ENCODE measurements at regions not wholly inside any gene's neighbourhood (a gene's known extent, or its start where the extent isn't known, plus 50 kb on each side); places are given as distances from the start of the nearest gene placed in this dataset.

DNA sequence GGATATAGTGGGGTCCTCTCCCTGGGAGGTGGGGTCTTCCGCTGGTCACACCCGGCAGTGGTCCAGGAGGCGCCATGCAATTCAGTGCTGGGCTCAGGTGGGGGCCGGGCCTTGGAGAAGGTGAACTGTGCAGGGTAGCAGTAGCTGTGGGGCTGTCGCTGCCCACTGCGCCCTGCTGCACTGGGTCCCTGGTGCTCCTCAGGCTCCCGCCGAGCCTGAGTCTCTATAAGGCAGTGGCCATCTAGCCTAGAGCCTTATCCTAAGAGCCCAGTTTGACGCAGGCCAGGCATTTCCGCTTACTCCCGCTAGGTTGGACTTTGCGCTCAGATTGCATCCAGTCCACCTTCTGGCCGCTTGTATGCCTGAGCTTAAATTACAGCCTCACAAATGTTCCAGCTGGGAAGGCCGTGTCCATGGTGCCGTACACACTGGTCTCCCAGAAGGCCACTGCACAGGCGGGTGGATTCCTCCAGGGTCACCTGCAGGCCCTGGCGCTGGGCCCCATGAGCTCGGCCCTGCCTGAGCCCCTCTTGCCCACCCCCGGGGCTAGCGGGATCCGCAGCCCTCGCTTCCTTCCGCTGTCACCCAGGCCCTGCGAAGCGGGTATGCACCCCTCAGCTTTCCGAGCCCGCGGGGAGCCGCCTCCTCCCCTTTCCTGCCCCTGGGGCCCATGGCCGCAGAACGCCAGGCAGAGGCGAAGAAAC, 1762.2 kb downstream of the TP53TG3F start:
- TF ChIP-seq, protein P1, sequence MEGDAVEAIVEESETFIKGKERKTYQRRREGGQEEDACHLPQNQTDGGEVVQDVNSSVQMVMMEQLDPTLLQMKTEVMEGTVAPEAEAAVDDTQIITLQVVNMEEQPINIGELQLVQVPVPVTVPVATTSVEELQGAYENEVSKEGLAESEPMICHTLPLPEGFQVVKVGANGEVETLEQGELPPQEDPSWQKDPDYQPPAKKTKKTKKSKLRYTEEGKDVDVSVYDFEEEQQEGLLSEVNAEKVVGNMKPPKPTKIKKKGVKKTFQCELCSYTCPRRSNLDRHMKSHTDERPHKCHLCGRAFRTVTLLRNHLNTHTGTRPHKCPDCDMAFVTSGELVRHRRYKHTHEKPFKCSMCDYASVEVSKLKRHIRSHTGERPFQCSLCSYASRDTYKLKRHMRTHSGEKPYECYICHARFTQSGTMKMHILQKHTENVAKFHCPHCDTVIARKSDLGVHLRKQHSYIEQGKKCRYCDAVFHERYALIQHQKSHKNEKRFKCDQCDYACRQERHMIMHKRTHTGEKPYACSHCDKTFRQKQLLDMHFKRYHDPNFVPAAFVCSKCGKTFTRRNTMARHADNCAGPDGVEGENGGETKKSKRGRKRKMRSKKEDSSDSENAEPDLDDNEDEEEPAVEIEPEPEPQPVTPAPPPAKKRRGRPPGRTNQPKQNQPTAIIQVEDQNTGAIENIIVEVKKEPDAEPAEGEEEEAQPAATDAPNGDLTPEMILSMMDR (conservative IDR thresholded peaks at IDR 0.05; ENCODE audit: low read depth): no peak
- H3K27ac ChIP-seq: no peak overlapping the region
- DNase-seq (ENCODE audit: low spot score): no peak
- ChIA-PET POLR2A (ENCODE audit: low non-redundant PET) (no interaction called here), CTCF (no interaction called here)

DNA sequence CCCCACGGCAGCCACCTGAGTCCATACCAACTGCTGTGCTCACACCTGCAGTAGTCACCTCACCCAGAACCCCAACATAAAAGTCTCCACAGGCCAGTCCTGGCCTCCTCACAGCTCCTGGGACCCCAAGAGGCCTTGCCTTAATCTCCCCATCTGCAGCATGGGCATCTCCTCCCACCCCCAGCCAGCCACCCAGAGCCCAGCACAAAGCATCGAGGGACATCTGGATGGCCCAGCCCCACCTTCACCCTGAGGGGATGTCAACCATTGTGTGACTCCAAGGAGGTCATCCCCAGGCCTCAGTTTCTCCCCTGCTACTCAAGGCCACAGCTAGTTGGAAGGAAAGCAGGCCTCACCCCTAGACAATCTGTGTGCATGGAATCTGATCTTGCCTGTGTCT, 1775.3 kb downstream of the TP53TG3F start:
- TF ChIP-seq, protein P1 (conservative IDR thresholded peaks at IDR 0.05; ENCODE audit: low read depth): no peak
- ChIA-PET POLR2A (ENCODE audit: low non-redundant PET) (no interaction called here), CTCF (no interaction called here)
- DNase-seq (ENCODE audit: low spot score): no peak
- H3K27ac ChIP-seq: no peak overlapping the region

DNA sequence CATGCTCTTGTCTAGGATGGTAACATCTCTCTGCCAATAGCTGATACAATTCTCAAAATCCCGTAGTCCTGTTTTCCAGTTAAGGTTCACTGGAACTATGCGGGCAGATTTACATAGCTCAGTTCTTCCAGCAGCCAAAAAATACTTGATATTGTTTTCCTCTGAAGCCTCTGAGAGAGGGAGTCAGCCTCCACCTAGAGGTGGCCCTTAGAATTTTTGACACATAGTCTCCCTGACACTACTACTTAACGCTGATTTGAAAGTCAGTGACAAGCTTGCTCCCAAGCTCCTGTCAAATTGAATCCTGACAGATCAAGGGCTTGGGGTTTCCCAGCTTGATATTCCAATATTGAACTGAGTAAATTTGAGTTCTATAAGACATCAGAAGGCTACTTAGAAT, 1780.1 kb downstream of the TP53TG3F start:
- ChIA-PET POLR2A (ENCODE audit: low non-redundant PET) (no interaction called here), CTCF (no interaction called here)
- TF ChIP-seq, protein P1 (conservative IDR thresholded peaks at IDR 0.05; ENCODE audit: low read depth): no peak
- DNase-seq (ENCODE audit: low spot score): no peak
- no peak overlapping the region for H3K27ac ChIP-seq

DNA sequence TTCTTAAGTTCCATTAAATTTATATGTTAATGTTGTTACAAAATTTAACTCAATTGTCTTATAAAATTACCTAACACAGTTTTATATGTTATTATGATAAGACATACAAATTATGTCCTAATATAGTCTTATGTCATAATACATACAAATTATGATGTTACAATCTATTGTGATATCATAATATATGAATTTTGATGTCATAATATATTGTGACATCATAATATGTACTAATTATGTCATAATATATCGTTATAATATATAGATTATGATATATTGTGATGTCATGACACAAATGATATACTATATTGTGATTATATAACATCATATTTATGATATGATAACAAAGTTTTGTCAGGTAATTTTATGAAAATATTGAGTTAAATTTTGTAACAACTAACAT, 1789.6 kb downstream of the TP53TG3F start:
- no peak overlapping the region for H3K27ac ChIP-seq
- DNase-seq (ENCODE audit: low spot score): no peak
- CTCF ChIA-PET: no interaction called here
- TF ChIP-seq, protein P1 (conservative IDR thresholded peaks at IDR 0.05; ENCODE audit: low read depth): no peak
- POLR2A ChIA-PET (ENCODE audit: low non-redundant PET): no interaction called here

DNA sequence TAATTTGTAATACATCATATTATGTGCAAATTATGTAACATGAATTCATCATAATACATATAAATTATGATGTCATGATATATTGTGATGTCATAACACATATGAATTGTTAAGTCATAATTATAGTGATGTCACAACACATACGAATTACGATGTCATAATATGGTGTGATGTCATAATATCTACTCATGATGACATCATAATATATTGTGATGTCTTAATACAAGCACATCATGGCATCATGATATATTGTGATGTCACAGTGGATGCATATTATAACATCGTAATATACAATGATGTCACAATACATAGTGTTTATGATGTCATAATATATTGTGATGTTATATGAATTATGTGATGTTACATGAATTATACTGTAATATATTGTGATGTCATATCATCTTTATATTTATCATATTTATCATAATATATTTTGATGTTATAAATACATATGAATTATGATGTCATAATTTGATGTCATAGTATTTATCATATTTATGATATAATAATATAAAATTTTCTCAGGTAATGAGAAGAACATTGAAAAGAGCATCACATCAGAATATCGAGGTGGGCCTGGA, 1793.0 kb downstream of the TP53TG3F start:
- DNase-seq (ENCODE audit: low spot score): no peak
- TF ChIP-seq, protein P1 (conservative IDR thresholded peaks at IDR 0.05; ENCODE audit: low read depth): no peak
- no peak overlapping the region for H3K27ac ChIP-seq
- ChIA-PET POLR2A (ENCODE audit: low non-redundant PET) (no interaction called here), CTCF (no interaction called here)

DNA sequence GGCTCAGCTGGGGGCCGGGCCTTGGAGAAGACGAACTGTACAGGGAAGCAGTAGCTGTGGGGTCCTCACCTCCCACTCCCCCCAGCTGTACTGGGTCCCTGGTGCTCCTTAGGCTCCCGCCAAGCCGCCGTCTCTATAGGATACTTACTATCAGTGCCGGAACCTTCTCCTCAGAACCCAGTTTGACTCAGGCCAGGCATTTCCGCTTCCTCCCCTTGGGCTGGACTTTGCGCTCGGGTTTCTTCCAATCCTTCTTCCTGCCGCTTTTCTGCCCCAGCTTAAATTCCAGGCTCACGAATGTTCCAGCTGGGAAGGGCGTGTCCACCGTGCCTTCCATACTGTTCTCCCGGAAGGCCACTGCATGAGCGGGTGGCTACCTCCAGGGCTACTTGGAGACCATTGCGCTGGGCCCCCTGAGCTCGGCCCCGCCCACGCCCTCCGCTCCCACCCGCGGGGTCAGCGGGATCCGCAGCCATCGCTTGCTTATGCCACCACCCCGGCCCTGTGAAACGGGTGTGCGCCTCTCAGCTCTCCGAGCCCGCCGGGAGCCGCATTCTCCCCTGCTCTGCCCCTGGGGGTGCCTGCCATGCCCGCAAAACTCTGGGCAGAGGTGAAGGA, 1795.9 kb downstream of the TP53TG3F start:
- TF ChIP-seq, protein P1 (conservative IDR thresholded peaks at IDR 0.05; ENCODE audit: low read depth): no peak
- ChIA-PET CTCF (no interaction called here), POLR2A (ENCODE audit: low non-redundant PET) (no interaction called here)
- no peak for DNase-seq (ENCODE audit: low spot score)
- no peak overlapping the region for H3K27ac ChIP-seq

All from RWPE1 (cell line).